ENCODE measurements at regions not wholly inside any gene's neighbourhood (a gene's known extent, or its start where the extent isn't known, plus 50 kb on each side); places are given as distances from the start of the nearest gene placed in this dataset.

- TF ChIP-seq EZH2 (IDR thresholded peaks at IDR 0.05; ENCODE audit: borderline replicate concordance, insufficient read depth, low read depth, low read length, poor library complexity, severe bottlenecking) (no peak), CTCF (IDR thresholded peaks at IDR 0.05) (no peak)
- Histone ChIP-seq H3K79me2 (ENCODE audit: control insufficient read depth, insufficient read depth, low read length) (no peaks in the 10 kb centered on the region), H2AFZ (ENCODE audit: insufficient read depth, low read depth, low read length, poor library complexity, severe bottlenecking) (no peak overlapping the region), H3K9me3 (ENCODE audit: control extremely low read depth in 1 of 3, control insufficient read depth in 2 of 3, insufficient read depth in 1 of 3, low read length in 2 of 3) (peaks cover 0 to 6% (median 0%) of the 10 kb centered on the region in 3 donors), H3K27ac (ENCODE audit: low read length in 2 of 2) (no peak overlapping the region), H4K20me1 (ENCODE audit: control insufficient read depth, insufficient read depth, low read length, poor library complexity, severe bottlenecking) (no peaks in the 10 kb centered on the region), H3K4me3 (ENCODE audit: control extremely low read depth in 1 of 5, extremely low read depth in 1 of 5, insufficient read depth in 1 of 5, low read depth in 2 of 5, low read length in 4 of 5) (no peak overlapping the region), H3K36me3 (replicated peaks in 1 of 2; ENCODE audit: control extremely low read depth in 1 of 2, control insufficient read depth in 1 of 2, extremely low read depth in 1 of 2, insufficient read depth in 2 of 2, low read length in 1 of 2) (no peaks in the 10 kb centered on the region), H3K27me3 (replicated peaks in 1 of 4; ENCODE audit: control extremely low read depth in 1 of 4, control insufficient read depth in 3 of 4, insufficient read depth in 4 of 4, low read length in 3 of 4) (no peaks in the 10 kb centered on the region), H3K9ac (ENCODE audit: low read length) (no peak overlapping the region), H3K4me2 (replicated peaks; ENCODE audit: low read depth, low read length, poor library complexity, severe bottlenecking) (no peak overlapping the region), H3K4me1 (ENCODE audit: control insufficient read depth in 2 of 2, insufficient read depth in 2 of 2, low read length in 2 of 2) (no peaks in the 10 kb centered on the region)
- no peaks in the 10 kb centered on the region for H3K4me1 Mint-ChIP-seq
- DNase-seq, result no peak
- H3K4me3 Mint-ChIP-seq, result no peak overlapping the region
- 86% methylated on average over 11 of the region's 12 CpGs for WGBS (ENCODE audit: insufficient coverage)
- H3K9me3 Mint-ChIP-seq (ENCODE audit: insufficient read depth), result no peaks in the 10 kb centered on the region
- H3K27me3 Mint-ChIP-seq, result peaks cover 5% of the 10 kb centered on the region
- ChIA-PET POLR2A (no interaction called here), CTCF (interaction anchor here (2.0 kb wide), 1 partner anchor 14 kb away, joined by 7 read pairs; no protein-coding TSS in a partner anchor)
- ATAC-seq (ENCODE audit: low read depth), result no peak
- H3K27ac Mint-ChIP-seq, result no peak overlapping the region
- intact Hi-C loops (cut with micrococcal nuclease), result no loop called here
These were observed 134.2 kb upstream of the IPO9 start for GRCh38 chr1:201694608-201695335.

- H3K4me3 ChIP-seq (ENCODE audit: control extremely low read depth in 1 of 5, extremely low read depth in 1 of 5, insufficient read depth in 1 of 5, low read depth in 2 of 5, low read length in 4 of 5), result no peak overlapping the region
- no peak overlapping the region for H3K9ac ChIP-seq (ENCODE audit: low read length)
- peaks cover 0 to 1% (median 0%) of the 10 kb centered on the region in 3 donors for H3K9me3 ChIP-seq (ENCODE audit: control extremely low read depth in 1 of 3, control insufficient read depth in 2 of 3, insufficient read depth in 1 of 3, low read length in 2 of 3)
- peaks cover 5% of the 10 kb centered on the region for H3K27me3 Mint-ChIP-seq
- CTCF ChIA-PET, result no interaction called here
- no peak overlapping the region for H3K4me2 ChIP-seq (replicated peaks; ENCODE audit: low read depth, low read length, poor library complexity, severe bottlenecking)
- ATAC-seq (ENCODE audit: low read depth), result no peak
- H3K9me3 Mint-ChIP-seq (ENCODE audit: insufficient read depth), result no peaks in the 10 kb centered on the region
- intact Hi-C loops (cut with micrococcal nuclease), result no loop called here
- H3K27me3 ChIP-seq (replicated peaks in 1 of 4; ENCODE audit: control extremely low read depth in 1 of 4, control insufficient read depth in 3 of 4, insufficient read depth in 4 of 4, low read length in 3 of 4), result no peaks in the 10 kb centered on the region
- no peak overlapping the region for H3K27ac Mint-ChIP-seq
- H3K36me3 ChIP-seq (replicated peaks in 1 of 2; ENCODE audit: control extremely low read depth in 1 of 2, control insufficient read depth in 1 of 2, extremely low read depth in 1 of 2, insufficient read depth in 2 of 2, low read length in 1 of 2), result no peaks in the 10 kb centered on the region
- no peak overlapping the region for H2AFZ ChIP-seq (ENCODE audit: insufficient read depth, low read depth, low read length, poor library complexity, severe bottlenecking)
- H4K20me1 ChIP-seq (ENCODE audit: control insufficient read depth, insufficient read depth, low read length, poor library complexity, severe bottlenecking), result no peaks in the 10 kb centered on the region
- H3K27ac ChIP-seq (ENCODE audit: low read length in 2 of 2), result no peak overlapping the region
- WGBS (ENCODE audit: insufficient coverage), result 93% methylated on average over 6 of the region's 6 CpGs
- no peaks in the 10 kb centered on the region for H3K4me1 Mint-ChIP-seq
- H3K4me1 ChIP-seq (ENCODE audit: control insufficient read depth in 2 of 2, insufficient read depth in 2 of 2, low read length in 2 of 2), result no peaks in the 10 kb centered on the region
- no peaks in the 10 kb centered on the region for H3K79me2 ChIP-seq (ENCODE audit: control insufficient read depth, insufficient read depth, low read length)
- H3K4me3 Mint-ChIP-seq, result no peak overlapping the region
- DNase-seq, result no peak
- TF ChIP-seq CTCF (IDR thresholded peaks at IDR 0.05) (no peak), EZH2 (IDR thresholded peaks at IDR 0.05; ENCODE audit: borderline replicate concordance, insufficient read depth, low read depth, low read length, poor library complexity, severe bottlenecking) (no peak)
- POLR2A ChIA-PET, result no interaction called here
These were observed 133.3 kb upstream of the IPO9 start for GRCh38 chr1:201695607-201696006.

All from B cell (primary cell).